Lower lobe of right lung (tissue), 2 donors: ENCODE measurements at regions not wholly inside any gene's neighbourhood (a gene's known extent, or its start where the extent isn't known, plus 50 kb on each side); places are given as distances from the start of the nearest gene placed in this dataset.

Experiments
- ATAC-seq, 2 donors: fragments of 200-7000 bp; cut with Tn5 transposase; one replicate each; pipeline ENCODE4 v1.9.1; 2020 to 2022; ENCODE audit warnings: mild to moderate bottlenecking in 2 of 2, moderate library complexity in 2 of 2
- DNase-seq: peaks from one replicate; pipeline ENCODE4 v3.0.0-alpha.2; 2020
- H3K27ac ChIP-seq: fragments of 200-600 bp; one replicate; pipeline ENCODE4 v1.8.0; 2022
- H3K27me3 ChIP-seq: fragments of 200-600 bp; one replicate; pipeline ENCODE4 v1.8.0; 2022; ENCODE audit warnings: low read depth
- H3K36me3 ChIP-seq: fragments of 200-600 bp; one replicate; pipeline ENCODE4 v1.8.0; 2022; ENCODE audit warnings: mild to moderate bottlenecking
- H3K4me1 ChIP-seq: fragments of 200-600 bp; one replicate; pipeline ENCODE4 v1.8.0; 2022
- H3K4me3 ChIP-seq: fragments of 200-600 bp; one replicate; pipeline ENCODE4 v1.8.0; 2022; ENCODE audit warnings: mild to moderate bottlenecking
- H3K9me3 ChIP-seq: fragments of 200-600 bp; one replicate; pipeline ENCODE4 v1.8.0; 2022
- intact Hi-C: fragments of 100-400 bp; cut with DNase I; formaldehyde crosslinking; loops from one replicate; pipeline ENCODE4 v1.11.0; 2022
- TF ChIP-seq, protein P1 (sequence below): fragments of 200-600 bp; IDR thresholded peaks from one replicate; pipeline ENCODE4 v1.8.0; 2022; ENCODE audit warnings: antibody characterized with exemption, mild to moderate bottlenecking
- donor health status: DM: no; HTN: yes; CAD: no; lungs with severe emphysema.

DNA sequence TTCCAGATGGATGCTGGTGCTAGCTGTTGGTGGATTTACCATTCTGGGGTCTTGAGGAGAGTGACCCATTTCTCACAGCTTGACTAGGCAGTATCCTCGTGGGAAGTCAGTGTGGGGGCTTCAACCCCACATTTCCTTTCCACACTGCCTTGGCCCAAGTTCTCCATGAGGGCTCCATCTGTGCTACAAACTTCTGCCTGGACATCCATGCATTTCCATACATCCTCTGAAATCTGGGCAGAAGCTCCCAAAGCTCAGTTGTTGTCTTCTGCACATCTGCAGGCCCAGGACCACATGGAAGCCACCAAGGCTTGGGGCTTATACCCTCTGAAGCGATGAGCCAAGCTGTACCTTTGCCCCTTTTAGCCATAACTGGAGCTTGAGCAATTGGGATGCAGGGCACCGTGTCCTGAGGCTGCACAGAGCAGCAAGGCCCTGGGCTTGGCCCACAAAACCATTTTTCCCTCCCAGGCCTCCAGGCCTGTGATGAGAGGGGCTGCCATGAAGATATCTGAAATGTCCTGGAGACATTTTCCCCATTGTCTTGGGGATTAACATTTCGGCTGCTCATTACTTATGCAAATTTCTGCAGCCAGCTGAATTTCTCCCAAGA, 248.7 kb upstream of the ANKRD50 start:
- H3K27me3 ChIP-seq, result no peaks in the 10 kb centered on the region
- H3K9me3 ChIP-seq, result peaks cover 9% of the 10 kb centered on the region
- intact Hi-C loops, result no loop called here
- no peaks in the 10 kb centered on the region for H3K4me1 ChIP-seq
- H3K27ac ChIP-seq, result no peak overlapping the region
- DNase-seq (no peak), ATAC-seq (no peak)
- TF ChIP-seq, protein P1, sequence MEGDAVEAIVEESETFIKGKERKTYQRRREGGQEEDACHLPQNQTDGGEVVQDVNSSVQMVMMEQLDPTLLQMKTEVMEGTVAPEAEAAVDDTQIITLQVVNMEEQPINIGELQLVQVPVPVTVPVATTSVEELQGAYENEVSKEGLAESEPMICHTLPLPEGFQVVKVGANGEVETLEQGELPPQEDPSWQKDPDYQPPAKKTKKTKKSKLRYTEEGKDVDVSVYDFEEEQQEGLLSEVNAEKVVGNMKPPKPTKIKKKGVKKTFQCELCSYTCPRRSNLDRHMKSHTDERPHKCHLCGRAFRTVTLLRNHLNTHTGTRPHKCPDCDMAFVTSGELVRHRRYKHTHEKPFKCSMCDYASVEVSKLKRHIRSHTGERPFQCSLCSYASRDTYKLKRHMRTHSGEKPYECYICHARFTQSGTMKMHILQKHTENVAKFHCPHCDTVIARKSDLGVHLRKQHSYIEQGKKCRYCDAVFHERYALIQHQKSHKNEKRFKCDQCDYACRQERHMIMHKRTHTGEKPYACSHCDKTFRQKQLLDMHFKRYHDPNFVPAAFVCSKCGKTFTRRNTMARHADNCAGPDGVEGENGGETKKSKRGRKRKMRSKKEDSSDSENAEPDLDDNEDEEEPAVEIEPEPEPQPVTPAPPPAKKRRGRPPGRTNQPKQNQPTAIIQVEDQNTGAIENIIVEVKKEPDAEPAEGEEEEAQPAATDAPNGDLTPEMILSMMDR, result no peak
- H3K36me3 ChIP-seq, result no peaks in the 10 kb centered on the region
- no peak overlapping the region for H3K4me3 ChIP-seq

DNA sequence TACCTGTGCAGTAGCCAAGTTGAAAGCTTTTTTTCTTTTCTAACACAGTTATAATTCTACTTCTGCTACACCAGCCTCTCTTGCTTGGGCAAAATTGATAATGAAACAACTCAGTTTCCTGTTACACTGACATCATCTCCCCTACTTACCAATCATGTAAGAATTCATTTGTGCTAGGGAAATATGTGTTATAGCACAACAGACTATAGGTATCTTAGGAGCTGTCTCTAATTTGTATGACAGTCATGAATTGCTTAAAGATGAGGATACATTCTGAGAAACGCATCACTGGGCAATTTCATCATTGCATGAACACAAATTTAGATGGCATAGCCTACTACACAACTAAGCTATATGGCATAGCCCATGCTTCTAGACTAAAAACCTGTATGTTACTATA, 246.3 kb upstream of the ANKRD50 start:
- intact Hi-C loops, result no loop called here
- TF ChIP-seq, protein P1, result no peak
- H3K4me1 ChIP-seq, result no peaks in the 10 kb centered on the region

DNA sequence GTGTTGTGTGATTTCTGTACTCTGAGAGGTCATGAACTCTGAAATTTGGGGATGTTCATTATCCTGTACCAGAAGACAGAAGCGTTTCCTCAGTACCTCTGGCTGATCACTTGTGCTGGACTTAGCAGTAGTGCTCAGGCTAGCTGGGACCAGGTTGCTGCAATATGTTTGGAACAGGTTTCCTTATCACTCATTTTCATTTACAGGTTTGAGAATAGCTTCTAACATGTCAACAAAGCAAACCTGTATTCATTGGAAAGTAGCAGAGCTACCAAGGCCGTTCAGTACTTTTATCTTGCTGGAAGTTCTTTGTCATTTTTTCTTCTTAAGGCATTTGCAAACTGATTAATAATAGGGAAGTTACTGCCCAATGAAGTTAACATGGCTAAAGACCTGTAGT, 242.9 kb upstream of the ANKRD50 start:
- intact Hi-C loops, result no loop called here
- no peak for ATAC-seq
- DNase-seq, result no peak
- H3K4me3 ChIP-seq, result no peak overlapping the region
- H3K4me1 ChIP-seq, result no peaks in the 10 kb centered on the region
- no peaks in the 10 kb centered on the region for H3K9me3 ChIP-seq
- no peak overlapping the region for H3K27ac ChIP-seq
- H3K36me3 ChIP-seq, result no peaks in the 10 kb centered on the region
- H3K27me3 ChIP-seq, result no peaks in the 10 kb centered on the region
- TF ChIP-seq, protein P1, result no peak

More for the DNA sequence above, 246.3 kb upstream of the ANKRD50 start:
- Histone ChIP-seq H3K27ac (no peak overlapping the region), H3K4me3 (no peak overlapping the region), H3K36me3 (no peaks in the 10 kb centered on the region), H3K27me3 (no peaks in the 10 kb centered on the region), H3K9me3 (peaks cover 9% of the 10 kb centered on the region)
- DNase-seq (no peak), ATAC-seq (no peak)

DNA sequence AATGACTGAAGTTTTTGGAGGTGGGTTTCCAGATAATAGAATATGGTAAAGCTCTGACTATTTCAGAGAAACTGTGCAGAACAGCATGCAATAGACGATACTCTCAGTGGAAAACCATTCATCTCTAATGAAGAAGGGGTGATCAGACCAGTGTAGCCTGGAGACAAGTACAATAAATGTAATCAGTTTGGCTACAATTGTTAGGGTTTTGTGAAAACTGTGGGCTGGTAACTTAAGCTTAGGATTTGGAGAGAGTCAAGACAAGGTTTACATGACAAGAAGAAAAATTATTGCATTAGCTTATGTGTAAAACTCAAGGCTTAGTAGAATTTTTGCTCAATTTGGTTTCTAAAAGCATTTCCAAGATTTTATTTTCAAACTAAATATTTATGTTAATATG, 241.5 kb upstream of the ANKRD50 start:
- no peaks in the 10 kb centered on the region for H3K9me3 ChIP-seq
- H3K4me3 ChIP-seq, result no peak overlapping the region
- ATAC-seq, result no peak
- no peak overlapping the region for H3K27ac ChIP-seq
- no peaks in the 10 kb centered on the region for H3K4me1 ChIP-seq
- intact Hi-C loops, result no loop called here
- no peaks in the 10 kb centered on the region for H3K27me3 ChIP-seq
- TF ChIP-seq, protein P1, result no peak
- DNase-seq, result no peak
- no peaks in the 10 kb centered on the region for H3K36me3 ChIP-seq

DNA sequence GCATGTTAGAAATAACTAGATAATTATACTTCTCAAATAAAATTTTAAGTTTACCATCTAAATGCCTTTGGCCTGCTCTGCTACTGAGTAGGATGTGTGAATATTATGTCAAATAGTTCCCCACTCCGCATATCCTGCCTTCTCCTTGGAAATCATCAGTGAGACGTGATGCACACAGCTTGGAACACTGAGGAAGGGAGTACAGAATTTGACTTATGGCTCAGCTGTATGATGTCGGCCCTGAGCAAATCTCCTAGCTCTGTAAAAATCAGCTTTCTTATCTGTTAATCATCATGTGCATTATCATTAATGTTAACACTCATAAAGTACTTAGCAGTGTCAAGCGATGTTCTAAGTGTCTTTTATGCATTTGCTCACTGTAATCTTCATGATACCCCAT, 241.0 kb upstream of the ANKRD50 start:
- intact Hi-C loops, result no loop called here
- no peak for ATAC-seq
- Histone ChIP-seq H3K27ac (no peak overlapping the region), H3K9me3 (no peaks in the 10 kb centered on the region), H3K4me1 (no peaks in the 10 kb centered on the region), H3K27me3 (no peaks in the 10 kb centered on the region), H3K4me3 (no peak overlapping the region), H3K36me3 (no peaks in the 10 kb centered on the region)
- no peak for DNase-seq
- TF ChIP-seq, protein P1, result no peak
